ENCODE measurements at regions not wholly inside any gene's neighbourhood (a gene's known extent, or its start where the extent isn't known, plus 50 kb on each side); places are given as distances from the start of the nearest gene placed in this dataset.

GRCh38 chr21:28310171-28310685 lies 682.4 kb downstream of the LTN1 start:
- Histone ChIP-seq H3K4me3 (no peak overlapping the region), H3K9me3 (no peaks in the 10 kb centered on the region), H3K27me3 (no peaks in the 10 kb centered on the region), H3K27ac (no peak overlapping the region), H3K4me1 (no peaks in the 10 kb centered on the region), H3K36me3 (replicated peaks in 1 of 2; ENCODE audit: insufficient read depth in 1 of 2, low read depth in 2 of 2) (no peaks in the 10 kb centered on the region)
- no peak for ATAC-seq
- intact Hi-C loops (cut with DNase I): no loop called here
- no peak for DNase-seq
- TF ChIP-seq POLR2A (IDR thresholded peaks at IDR 0.05) (no peak), CTCF (IDR thresholded peaks at IDR 0.05) (no peak)
- WGBS, 2 donors: 76 to 84% methylated on average over 5 of the region's 5 CpGs

GRCh38 chr21:28309596-28309995 lies 683.1 kb downstream of the LTN1 start:
- ATAC-seq (no peak), DNase-seq (no peak)
- Histone ChIP-seq H3K27me3 (no peaks in the 10 kb centered on the region), H3K4me1 (no peaks in the 10 kb centered on the region), H3K9me3 (no peaks in the 10 kb centered on the region), H3K36me3 (replicated peaks in 1 of 2; ENCODE audit: insufficient read depth in 1 of 2, low read depth in 2 of 2) (no peaks in the 10 kb centered on the region), H3K27ac (no peak overlapping the region), H3K4me3 (no peak overlapping the region)
- 74 to 75% methylated on average over 2 of the region's 2 CpGs for WGBS, 2 donors
- intact Hi-C loops (cut with DNase I): no loop called here
- no peak for TF ChIP-seq POLR2A (IDR thresholded peaks at IDR 0.05)
- TF ChIP-seq CTCF (IDR thresholded peaks at IDR 0.05): no peak

- TF ChIP-seq CTCF (IDR thresholded peaks at IDR 0.05) (no peak), POLR2A (IDR thresholded peaks at IDR 0.05) (no peak)
Measured at GRCh38 chr21:28308516-28308915, 684.2 kb downstream of the LTN1 start.

GRCh38 chr21:28299946-28300345 lies 692.7 kb downstream of the LTN1 start:
- Histone ChIP-seq H3K27me3 (no peaks in the 10 kb centered on the region), H3K4me3 (no peak overlapping the region), H3K36me3 (replicated peaks in 1 of 2; ENCODE audit: insufficient read depth in 1 of 2, low read depth in 2 of 2) (no peaks in the 10 kb centered on the region), H3K27ac (no peak overlapping the region), H3K4me1 (no peaks in the 10 kb centered on the region), H3K9me3 (no peaks in the 10 kb centered on the region)
- TF ChIP-seq CTCF (IDR thresholded peaks at IDR 0.05): no peak
- no peak for TF ChIP-seq POLR2A (IDR thresholded peaks at IDR 0.05)
- DNase-seq (no peak), ATAC-seq (no peak)
- intact Hi-C loops (cut with DNase I): no loop called here

More at GRCh38 chr21:28308516-28308915, 684.2 kb downstream of the LTN1 start:
- DNase-seq (no peak), ATAC-seq (no peak)
- H3K4me3 ChIP-seq: no peak overlapping the region
- no peak overlapping the region for H3K27ac ChIP-seq
- H3K27me3 ChIP-seq: no peaks in the 10 kb centered on the region
- no peaks in the 10 kb centered on the region for H3K36me3 ChIP-seq (replicated peaks in 1 of 2; ENCODE audit: insufficient read depth in 1 of 2, low read depth in 2 of 2)
- no peaks in the 10 kb centered on the region for H3K4me1 ChIP-seq
- 26 to 56% methylated on average over 1 of the region's 1 CpG for WGBS, 2 donors
- no peaks in the 10 kb centered on the region for H3K9me3 ChIP-seq
- intact Hi-C loops (cut with DNase I): no loop called here

GRCh38 chr21:28298251-28298672 lies 694.4 kb downstream of the LTN1 start:
- H3K9me3 ChIP-seq: no peaks in the 10 kb centered on the region
- H3K4me1 ChIP-seq: no peaks in the 10 kb centered on the region
- no peaks in the 10 kb centered on the region for H3K36me3 ChIP-seq (replicated peaks in 1 of 2; ENCODE audit: insufficient read depth in 1 of 2, low read depth in 2 of 2)
- ATAC-seq: no peak
- H3K27ac ChIP-seq: no peak overlapping the region
- no peak for DNase-seq
- H3K27me3 ChIP-seq: no peaks in the 10 kb centered on the region
- no peak for TF ChIP-seq CTCF (IDR thresholded peaks at IDR 0.05)
- no peak for TF ChIP-seq POLR2A (IDR thresholded peaks at IDR 0.05)
- intact Hi-C loops (cut with DNase I): no loop called here
- H3K4me3 ChIP-seq: no peak overlapping the region
